ENCODE measurements at regions not wholly inside any gene's neighbourhood (a gene's known extent, or its start where the extent isn't known, plus 50 kb on each side); places are given as distances from the start of the nearest gene placed in this dataset.

GRCh38 chr2:160608599-160608998 lies 115.0 kb upstream of the RBMS1 start:
- no peak for TF ChIP-seq SIN3A (IDR thresholded peaks at IDR 0.05; ENCODE audit: borderline replicate concordance, insufficient read depth, low read depth, low read length)
- no peak for TF ChIP-seq POLR2AphosphoS5 (IDR thresholded peaks at IDR 0.05; ENCODE audit: low read depth, low read length)
- no peak for TF ChIP-seq CTCF (IDR thresholded peaks at IDR 0.05)

Measured in Panc1 (cell line).